ENCODE measurements at regions not wholly inside any gene's neighbourhood (a gene's known extent, or its start where the extent isn't known, plus 50 kb on each side); places are given as distances from the start of the nearest gene placed in this dataset.

GRCh38 chr4:116010923-116011322 lies 897.5 kb upstream of the NDST4 start:
- no peak overlapping the region for H3K27ac ChIP-seq (ENCODE audit: extremely low read length, insufficient read depth, low read length)
- no peak for FAIRE-seq
- H3K4me3 ChIP-seq (replicated peaks in 1 of 3; ENCODE audit: insufficient read depth in 1 of 3, low read depth in 2 of 3, low read length in 3 of 3): no peak overlapping the region
- DNase-seq (ENCODE audit: low spot score): no peak
- H3K27me3 ChIP-seq (ENCODE audit: control insufficient read depth in 1 of 2, insufficient read depth in 2 of 2, low read length in 2 of 2): no peaks in the 10 kb centered on the region; a peak in 1 of 5 replicates
- H3K9ac ChIP-seq (ENCODE audit: insufficient read depth, low read depth, low read length): no peak overlapping the region
- POLR2A ChIA-PET: no interaction called here
- H3K4me2 ChIP-seq (ENCODE audit: low read depth, low read length): no peak overlapping the region
- H3K79me2 ChIP-seq (ENCODE audit: insufficient read depth, low read length): no peaks in the 10 kb centered on the region
- H3K9me3 ChIP-seq (ENCODE audit: low read length): peaks cover 32% of the 10 kb centered on the region
- intact Hi-C loops (cut with micrococcal nuclease; ENCODE audit: unreplicated experiment) (no loop called here), in situ Hi-C loops (cut with HindIII; ENCODE audit: extremely low pct_ligation_motif_present, low pct_unique_long_range_greater_than_20kb) (no loop called here)
- 45% methylated on average over 4 of the region's 4 CpGs for WGBS (ENCODE audit: low lambda C conversion rate)
- no peak overlapping the region for H2AFZ ChIP-seq (ENCODE audit: low read length)
- CTCF ChIA-PET (ENCODE audit: low intra/inter-chr PET ratio, low total read pairs): no interaction called here
- H3K4me1 ChIP-seq (ENCODE audit: insufficient read depth, low read length): no peaks in the 10 kb centered on the region
- H3K36me3 ChIP-seq (replicated peaks in 1 of 2; ENCODE audit: control insufficient read depth in 1 of 2, insufficient read depth in 2 of 2, low read length in 2 of 2): no peaks in the 10 kb centered on the region
- no TSS peak for BruUV-seq (replicated peaks)
- no peaks in the 10 kb centered on the region for H4K20me1 ChIP-seq (ENCODE audit: insufficient read depth, low read length)
- no peak for ATAC-seq
- TF ChIP-seq ZNF598 (CRISPR knock-in tag; IDR thresholded peaks at IDR 0.05; ENCODE audit: borderline replicate concordance): no peak
- TF ChIP-seq ZNF234 (CRISPR knock-in tag; conservative IDR thresholded peaks at IDR 0.05): no peak
- TF ChIP-seq ZNF431 (CRISPR knock-in tag; IDR thresholded peaks at IDR 0.05; ENCODE audit: borderline replicate concordance, low read depth): no peak
- TF ChIP-seq MAF1 (CRISPR knock-in tag; IDR thresholded peaks at IDR 0.05; ENCODE audit: borderline replicate concordance): no peak
- TF ChIP-seq ZNF639 (CRISPR knock-in tag; conservative IDR thresholded peaks at IDR 0.05): no peak
- no peak for TF ChIP-seq ZNF282 (IDR thresholded peaks at IDR 0.05; ENCODE audit: partially characterized antibody)
- TF ChIP-seq HNRNPUL1 (IDR thresholded peaks at IDR 0.05; ENCODE audit: low read depth, low read length): no peak
- TF ChIP-seq ZNF430 (CRISPR knock-in tag; IDR thresholded peaks at IDR 0.05): no peak
- no peak for TF ChIP-seq ATF7-NPFF (CRISPR knock-in tag; IDR thresholded peaks at IDR 0.05; ENCODE audit: low read depth)
- no peak for TF ChIP-seq NFKB2 (CRISPR knock-in tag; IDR thresholded peaks at IDR 0.05; ENCODE audit: borderline replicate concordance)
- no peak for TF ChIP-seq ZBTB21 (CRISPR knock-in tag; IDR thresholded peaks at IDR 0.05)
- no peak for TF ChIP-seq ZNF775 (CRISPR knock-in tag; IDR thresholded peaks at IDR 0.05; ENCODE audit: borderline replicate concordance)
- no peak for TF ChIP-seq ZNF678 (CRISPR knock-in tag; IDR thresholded peaks at IDR 0.05)
- TF ChIP-seq ZBTB7B (CRISPR knock-in tag; IDR thresholded peaks at IDR 0.05): no peak
- TF ChIP-seq ZNF451 (CRISPR knock-in tag; IDR thresholded peaks at IDR 0.05): no peak
- no peak for TF ChIP-seq KLF16 (CRISPR knock-in tag; IDR thresholded peaks at IDR 0.05)
- no peak for TF ChIP-seq TCF7L2 (IDR thresholded peaks at IDR 0.05; ENCODE audit: low read depth, low read length)
- TF ChIP-seq ZNF326 (CRISPR knock-in tag; IDR thresholded peaks at IDR 0.05; ENCODE audit: borderline replicate concordance): no peak
- TF ChIP-seq, protein P1, sequence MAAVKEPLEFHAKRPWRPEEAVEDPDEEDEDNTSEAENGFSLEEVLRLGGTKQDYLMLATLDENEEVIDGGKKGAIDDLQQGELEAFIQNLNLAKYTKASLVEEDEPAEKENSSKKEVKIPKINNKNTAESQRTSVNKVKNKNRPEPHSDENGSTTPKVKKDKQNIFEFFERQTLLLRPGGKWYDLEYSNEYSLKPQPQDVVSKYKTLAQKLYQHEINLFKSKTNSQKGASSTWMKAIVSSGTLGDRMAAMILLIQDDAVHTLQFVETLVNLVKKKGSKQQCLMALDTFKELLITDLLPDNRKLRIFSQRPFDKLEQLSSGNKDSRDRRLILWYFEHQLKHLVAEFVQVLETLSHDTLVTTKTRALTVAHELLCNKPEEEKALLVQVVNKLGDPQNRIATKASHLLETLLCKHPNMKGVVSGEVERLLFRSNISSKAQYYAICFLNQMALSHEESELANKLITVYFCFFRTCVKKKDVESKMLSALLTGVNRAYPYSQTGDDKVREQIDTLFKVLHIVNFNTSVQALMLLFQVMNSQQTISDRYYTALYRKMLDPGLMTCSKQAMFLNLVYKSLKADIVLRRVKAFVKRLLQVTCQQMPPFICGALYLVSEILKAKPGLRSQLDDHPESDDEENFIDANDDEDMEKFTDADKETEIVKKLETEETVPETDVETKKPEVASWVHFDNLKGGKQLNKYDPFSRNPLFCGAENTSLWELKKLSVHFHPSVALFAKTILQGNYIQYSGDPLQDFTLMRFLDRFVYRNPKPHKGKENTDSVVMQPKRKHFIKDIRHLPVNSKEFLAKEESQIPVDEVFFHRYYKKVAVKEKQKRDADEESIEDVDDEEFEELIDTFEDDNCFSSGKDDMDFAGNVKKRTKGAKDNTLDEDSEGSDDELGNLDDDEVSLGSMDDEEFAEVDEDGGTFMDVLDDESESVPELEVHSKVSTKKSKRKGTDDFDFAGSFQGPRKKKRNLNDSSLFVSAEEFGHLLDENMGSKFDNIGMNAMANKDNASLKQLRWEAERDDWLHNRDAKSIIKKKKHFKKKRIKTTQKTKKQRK (IDR thresholded peaks at IDR 0.05; ENCODE audit: low read length): no peak

Data from HepG2 (cell line).